Uterus (tissue), 3 donors: ENCODE measurements at regions not wholly inside any gene's neighbourhood (a gene's known extent, or its start where the extent isn't known, plus 50 kb on each side); places are given as distances from the start of the nearest gene placed in this dataset.
"Not testable (repeated sequence)": the region's sequence is repeated elsewhere in the genome, so short reads cannot be mapped to it uniquely, and the experiment has no call there.

Experiments
- DNase-seq, 2 donors: peaks; one replicate each; pipeline ENCODE4 v3.0.0-alpha.2; 2019 to 2020
- H3K27ac ChIP-seq, 2 donors: fragments of 200-600 bp; sonication (generic); 1 replicate in 1 of 2; 2 replicates in 1 of 2; pipeline ENCODE4 v1.5.1; 2016 to 2018
- H3K27me3 ChIP-seq, 2 donors: fragments of 200-600 bp; sonication (generic); one replicate each; pipeline ENCODE4 v1.5.1; 2018 to 2019; ENCODE audit warnings: control low read depth in 1 of 2
- H3K36me3 ChIP-seq, 2 donors: fragments of 200-600 bp; sonication (generic); one replicate each; pipeline ENCODE4 v1.5.1; 2019; ENCODE audit warnings: control low read depth in 1 of 2
- H3K4me1 ChIP-seq, 2 donors: fragments of 200-600 bp; sonication (generic); one replicate each; pipeline ENCODE4 v1.5.1; 2018 to 2019; ENCODE audit warnings: control low read depth in 1 of 2
- H3K4me3 ChIP-seq, 2 donors: fragments of 200-600 bp; sonication (generic); 1 replicate in 1 of 2; 2 replicates in 1 of 2; pipeline ENCODE4 v1.5.1; 2018 to 2019; ENCODE audit warnings: mild to moderate bottlenecking in 1 of 2
- H3K9me3 ChIP-seq, 2 donors: fragments of 200-600 bp; sonication (generic); one replicate each; pipeline ENCODE4 v1.5.1; 2019; ENCODE audit warnings: control low read depth in 1 of 2
- CTCF ChIP-seq, 4 experiments: fragments of 200-600 bp in 2 of 4; fragments of 450-650 bp in 2 of 4; sonication (generic) in 2 of 4; IDR thresholded peaks; one replicate each; pipeline ENCODE4 v1.5.1; 2016 to 2019; ENCODE audit warnings: antibody characterized with exemption in 4 of 4, mild to moderate bottlenecking in 2 of 4, moderate library complexity in 1 of 4
- POLR2A ChIP-seq, 2 donors: fragments of 450-650 bp; IDR thresholded peaks; one replicate each; pipeline ENCODE4 v1.6.1; 2016; ENCODE audit warnings: antibody characterized with exemption in 2 of 2, mild to moderate bottlenecking in 1 of 2, moderate library complexity in 1 of 2
- intact Hi-C: fragments of 100-400 bp; cut with DNase I; formaldehyde crosslinking; loops from one replicate; pipeline ENCODE4 v1.15.1; 2023; ENCODE audit warnings: low total_unique reads
- donor health status: DM: yes; HTN: yes; CAD: no.

GRCh38 chr7:125074141-125074540 lies 144.5 kb upstream of the POT1 start:
- Histone ChIP-seq H3K27me3 (no peaks in the 10 kb centered on the region), H3K36me3 (no peaks in the 10 kb centered on the region), H3K9me3 (no peaks in the 10 kb centered on the region), H3K4me1 (no peaks in the 10 kb centered on the region), H3K27ac (no peak overlapping the region), H3K4me3 (no peak overlapping the region)
- intact Hi-C loops: no loop called here
- no peak for DNase-seq
- TF ChIP-seq POLR2A (IDR thresholded peaks at IDR 0.05) (no peak), CTCF (IDR thresholded peaks at IDR 0.05) (no peak)

- no peaks in the 10 kb centered on the region for H3K36me3 ChIP-seq
- H3K9me3 ChIP-seq: peaks cover 0 to 3% of the 10 kb centered on the region in 2 donors
- no peak overlapping the region for H3K4me3 ChIP-seq
- intact Hi-C loops: no loop called here
- H3K4me1 ChIP-seq: no peaks in the 10 kb centered on the region
- H3K27me3 ChIP-seq: no peaks in the 10 kb centered on the region
- no peak for TF ChIP-seq CTCF (IDR thresholded peaks at IDR 0.05)
- no peak for TF ChIP-seq POLR2A (IDR thresholded peaks at IDR 0.05)
- no peak for DNase-seq
- no peak overlapping the region for H3K27ac ChIP-seq
Observed at GRCh38 chr7:125065546-125065945, 135.9 kb upstream of the POT1 start.

- no peaks in the 10 kb centered on the region for H3K4me1 ChIP-seq
Observed at GRCh38 chr7:125065001-125065400, 135.4 kb upstream of the POT1 start.

GRCh38 chr7:125061776-125062397 lies 132.3 kb upstream of the POT1 start:
- Histone ChIP-seq H3K4me1 (no peaks in the 10 kb centered on the region), H3K9me3 (no peaks in the 10 kb centered on the region), H3K27ac (no peak overlapping the region), H3K36me3 (no peaks in the 10 kb centered on the region), H3K4me3 (no peak overlapping the region), H3K27me3 (no peaks in the 10 kb centered on the region)
- no peak for DNase-seq
- intact Hi-C loops: no loop called here
- no peak for TF ChIP-seq CTCF (IDR thresholded peaks at IDR 0.05)
- TF ChIP-seq POLR2A (IDR thresholded peaks at IDR 0.05): no peak

More at GRCh38 chr7:125065001-125065400, 135.4 kb upstream of the POT1 start:
- intact Hi-C loops: no loop called here
- TF ChIP-seq POLR2A (IDR thresholded peaks at IDR 0.05): no peak
- TF ChIP-seq CTCF (IDR thresholded peaks at IDR 0.05): no peak
- Histone ChIP-seq H3K36me3 (no peaks in the 10 kb centered on the region), H3K4me3 (no peak overlapping the region), H3K27ac (no peak overlapping the region), H3K27me3 (no peaks in the 10 kb centered on the region), H3K9me3 (peaks cover 0 to 3% of the 10 kb centered on the region in 2 donors)
- DNase-seq: no peak

- H3K4me3 ChIP-seq, H3K9me3 ChIP-seq, H3K27me3 ChIP-seq, H3K27ac ChIP-seq, H3K36me3 ChIP-seq, H3K4me1 ChIP-seq, DNase-seq, intact Hi-C loops: not testable (repeated sequence)
Observed at GRCh38 chr7:125061083-125061745, 131.6 kb upstream of the POT1 start.
